Vagina (tissue), 2 donors: ENCODE measurements at regions not wholly inside any gene's neighbourhood (a gene's known extent, or its start where the extent isn't known, plus 50 kb on each side); places are given as distances from the start of the nearest gene placed in this dataset.

Experiments used
- DNase-seq, 2 donors: peaks; one replicate each; pipeline ENCODE4 v3.0.0-alpha.2; 2017; ENCODE audit errors: extremely low spot score in 2 of 2
- H3K27ac ChIP-seq: fragments of 200-600 bp; sonication (generic); one replicate; pipeline ENCODE4 v1.5.1; 2019
- H3K27me3 ChIP-seq: fragments of 200-600 bp; sonication (generic); one replicate; pipeline ENCODE4 v1.5.1; 2019
- H3K36me3 ChIP-seq, 2 donors: fragments of 200-600 bp; sonication (generic); one replicate each; pipeline ENCODE4 v1.5.1; 2017 to 2019
- H3K4me1 ChIP-seq: fragments of 200-600 bp; sonication (generic); one replicate; pipeline ENCODE4 v1.5.1; 2019
- H3K4me3 ChIP-seq, 2 donors: fragments of 200-600 bp; sonication (generic); 1 replicate in 1 of 2; 2 replicates in 1 of 2; pipeline ENCODE4 v1.5.1; 2016 to 2019
- H3K9me3 ChIP-seq: fragments of 200-600 bp; sonication (generic); one replicate; pipeline ENCODE4 v1.5.1; 2019
- POLR2A ChIP-seq, 2 donors: fragments of 450-650 bp; IDR thresholded peaks; one replicate each; pipeline ENCODE4 v1.6.1; 2017; ENCODE audit warnings: antibody characterized with exemption in 2 of 2, mild to moderate bottlenecking in 2 of 2, moderate library complexity in 2 of 2
- POLR2AphosphoS5 ChIP-seq, 2 donors: sonication (generic); formaldehyde crosslinking; IDR thresholded peaks; one replicate each; pipeline ENCODE4 v1.9.0; 2017; ENCODE audit warnings: antibody characterized with exemption in 2 of 2, mild to moderate bottlenecking in 2 of 2, low read depth in 1 of 2; ENCODE audit not compliant: insufficient read depth in 1 of 2
- intact Hi-C: fragments of 100-400 bp; cut with DNase I; formaldehyde crosslinking; loops from one replicate; pipeline ENCODE4 v1.15.1; 2023
- TF ChIP-seq, protein P1 (sequence below), 3 experiments: fragments of 450-650 bp in 2 of 3; fragments of 200-600 bp in 1 of 3; sonication (generic) in 1 of 3; IDR thresholded peaks; one replicate each; pipeline ENCODE4 v1.5.1; 2017 to 2019; ENCODE audit warnings: antibody characterized with exemption in 3 of 3, mild to moderate bottlenecking in 2 of 3, moderate library complexity in 2 of 3

DNA sequence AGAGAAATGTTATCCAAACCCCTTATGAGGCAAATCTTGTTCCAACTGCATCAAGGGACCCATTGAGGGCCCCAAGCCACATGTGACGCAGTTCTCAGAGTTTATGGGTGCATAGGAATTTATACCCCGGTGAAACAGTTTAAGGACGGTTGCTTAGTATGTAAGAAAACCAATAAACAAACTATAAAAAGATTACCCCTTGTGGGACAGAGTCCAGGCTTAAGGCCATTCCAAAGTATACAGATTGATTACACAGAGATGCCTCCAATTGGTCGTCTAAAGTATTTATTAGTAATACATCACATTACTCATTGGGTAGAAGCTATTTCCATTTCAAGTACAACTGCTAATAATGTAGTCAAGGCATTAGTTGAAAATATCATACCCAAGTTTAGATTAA, 885.0 kb upstream of the MDGA2 start:
- H3K27me3 ChIP-seq, result no peaks in the 10 kb centered on the region
- no peak overlapping the region for H3K27ac ChIP-seq
- intact Hi-C loops, result no loop called here
- TF ChIP-seq, protein P1, sequence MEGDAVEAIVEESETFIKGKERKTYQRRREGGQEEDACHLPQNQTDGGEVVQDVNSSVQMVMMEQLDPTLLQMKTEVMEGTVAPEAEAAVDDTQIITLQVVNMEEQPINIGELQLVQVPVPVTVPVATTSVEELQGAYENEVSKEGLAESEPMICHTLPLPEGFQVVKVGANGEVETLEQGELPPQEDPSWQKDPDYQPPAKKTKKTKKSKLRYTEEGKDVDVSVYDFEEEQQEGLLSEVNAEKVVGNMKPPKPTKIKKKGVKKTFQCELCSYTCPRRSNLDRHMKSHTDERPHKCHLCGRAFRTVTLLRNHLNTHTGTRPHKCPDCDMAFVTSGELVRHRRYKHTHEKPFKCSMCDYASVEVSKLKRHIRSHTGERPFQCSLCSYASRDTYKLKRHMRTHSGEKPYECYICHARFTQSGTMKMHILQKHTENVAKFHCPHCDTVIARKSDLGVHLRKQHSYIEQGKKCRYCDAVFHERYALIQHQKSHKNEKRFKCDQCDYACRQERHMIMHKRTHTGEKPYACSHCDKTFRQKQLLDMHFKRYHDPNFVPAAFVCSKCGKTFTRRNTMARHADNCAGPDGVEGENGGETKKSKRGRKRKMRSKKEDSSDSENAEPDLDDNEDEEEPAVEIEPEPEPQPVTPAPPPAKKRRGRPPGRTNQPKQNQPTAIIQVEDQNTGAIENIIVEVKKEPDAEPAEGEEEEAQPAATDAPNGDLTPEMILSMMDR (IDR thresholded peaks at IDR 0.05), result no peak
- TF ChIP-seq POLR2A (IDR thresholded peaks at IDR 0.05) (no peak), POLR2AphosphoS5 (IDR thresholded peaks at IDR 0.05; ENCODE audit: insufficient read depth in 1 of 2, low read depth in 1 of 2) (no peak)
- H3K9me3 ChIP-seq, result no peaks in the 10 kb centered on the region
- no peaks in the 10 kb centered on the region for H3K4me1 ChIP-seq
- no peaks in the 10 kb centered on the region for H3K36me3 ChIP-seq
- no peak overlapping the region for H3K4me3 ChIP-seq
- no peak for DNase-seq

DNA sequence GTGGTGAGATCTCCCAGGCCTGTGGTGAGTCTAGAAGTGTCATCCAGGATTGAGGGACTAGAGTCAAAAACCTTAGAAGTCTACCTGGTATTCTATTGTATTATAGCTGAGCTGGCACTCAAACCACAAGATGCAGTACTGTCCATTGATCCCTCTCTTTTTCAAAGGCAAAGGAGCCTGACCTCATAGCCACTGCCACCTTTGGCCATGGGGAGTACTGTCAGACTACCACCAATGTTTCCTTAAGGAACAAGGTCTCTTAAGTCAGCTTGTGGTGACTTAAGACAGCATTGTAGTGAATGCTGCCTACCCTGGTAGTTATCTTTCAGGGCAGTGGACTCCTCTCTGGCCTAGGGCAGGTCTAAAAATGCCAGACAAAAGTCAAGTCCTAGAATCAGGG, 878.0 kb upstream of the MDGA2 start:
- H3K27me3 ChIP-seq, result no peaks in the 10 kb centered on the region
- H3K4me1 ChIP-seq, result no peaks in the 10 kb centered on the region
- no peak overlapping the region for H3K4me3 ChIP-seq
- no peak for DNase-seq
- H3K36me3 ChIP-seq, result no peaks in the 10 kb centered on the region
- H3K9me3 ChIP-seq, result no peaks in the 10 kb centered on the region
- no peak overlapping the region for H3K27ac ChIP-seq
- intact Hi-C loops, result no loop called here
- TF ChIP-seq POLR2A (IDR thresholded peaks at IDR 0.05) (no peak), POLR2AphosphoS5 (IDR thresholded peaks at IDR 0.05; ENCODE audit: insufficient read depth in 1 of 2, low read depth in 1 of 2) (no peak)
- TF ChIP-seq, protein P1 (IDR thresholded peaks at IDR 0.05), result no peak

DNA sequence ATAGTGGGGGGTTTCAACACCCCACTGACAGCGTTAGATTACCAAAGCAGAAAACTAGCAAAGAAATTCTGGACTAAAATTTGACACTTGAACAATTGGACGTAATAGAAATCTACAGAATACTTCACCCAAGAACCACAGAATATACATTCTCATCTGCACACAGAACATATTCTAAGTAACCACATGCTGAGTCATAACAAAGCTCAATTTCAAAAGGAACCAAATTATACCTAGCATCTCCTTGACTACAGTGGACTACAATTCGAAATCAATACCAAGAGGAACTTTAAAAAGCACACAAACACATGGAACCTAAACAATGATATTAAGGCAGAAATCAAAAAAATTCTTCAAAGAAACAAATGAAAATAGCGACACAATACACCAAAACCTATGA, 871.6 kb upstream of the MDGA2 start:
- H3K9me3 ChIP-seq, result no peaks in the 10 kb centered on the region
- intact Hi-C loops, result no loop called here
- TF ChIP-seq POLR2AphosphoS5 (IDR thresholded peaks at IDR 0.05; ENCODE audit: insufficient read depth in 1 of 2, low read depth in 1 of 2) (no peak), POLR2A (IDR thresholded peaks at IDR 0.05) (no peak)
- TF ChIP-seq, protein P1 (IDR thresholded peaks at IDR 0.05), result no peak
- H3K36me3 ChIP-seq, result no peaks in the 10 kb centered on the region
- no peak overlapping the region for H3K4me3 ChIP-seq
- DNase-seq, result no peak
- H3K4me1 ChIP-seq, result no peaks in the 10 kb centered on the region
- H3K27ac ChIP-seq, result no peak overlapping the region
- H3K27me3 ChIP-seq, result no peaks in the 10 kb centered on the region

DNA sequence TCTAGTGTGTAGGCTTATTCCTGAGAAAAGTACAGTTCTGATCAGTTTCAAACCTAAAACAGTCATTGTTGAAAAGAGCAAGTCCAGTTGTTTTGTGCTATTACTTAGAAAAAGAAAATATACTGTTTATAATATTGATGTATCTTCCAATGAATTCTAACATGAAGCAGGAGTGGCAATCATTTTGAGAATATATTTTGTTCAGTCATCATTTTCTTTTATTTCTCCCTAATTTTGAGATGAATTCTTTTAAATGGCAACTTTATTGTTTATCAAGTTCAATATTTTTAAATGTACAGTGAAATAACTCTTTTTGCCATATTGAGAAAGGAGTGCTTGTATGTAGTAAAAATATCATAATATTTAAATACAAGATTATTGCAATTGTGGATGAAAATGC, 862.2 kb upstream of the MDGA2 start:
- DNase-seq, result no peak
- Histone ChIP-seq H3K27ac (no peak overlapping the region), H3K4me1 (no peaks in the 10 kb centered on the region), H3K4me3 (no peak overlapping the region), H3K36me3 (no peaks in the 10 kb centered on the region), H3K9me3 (no peaks in the 10 kb centered on the region), H3K27me3 (no peaks in the 10 kb centered on the region)
- TF ChIP-seq POLR2AphosphoS5 (IDR thresholded peaks at IDR 0.05; ENCODE audit: insufficient read depth in 1 of 2, low read depth in 1 of 2) (no peak), POLR2A (IDR thresholded peaks at IDR 0.05) (no peak)
- TF ChIP-seq, protein P1 (IDR thresholded peaks at IDR 0.05), result no peak
- intact Hi-C loops, result no loop called here

DNA sequence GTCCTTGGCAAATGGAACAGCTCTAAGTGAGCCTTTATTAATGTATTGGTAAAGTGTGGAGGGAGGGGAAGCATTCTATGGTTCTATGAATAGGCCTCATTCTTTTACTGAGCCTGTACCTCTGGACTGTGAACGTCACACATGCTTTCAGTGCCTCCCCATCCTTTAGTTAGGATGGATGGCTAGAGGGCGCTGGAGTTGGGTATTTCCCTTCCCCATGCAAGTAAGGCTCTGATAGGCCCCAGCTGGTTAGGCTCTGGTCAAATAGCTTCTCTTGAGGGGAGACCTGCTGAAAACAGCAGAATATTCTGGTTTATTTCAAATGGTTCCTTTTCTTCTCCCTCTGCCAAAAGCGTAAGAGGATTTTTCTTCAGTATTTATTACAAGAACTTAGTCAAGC, 860.9 kb upstream of the MDGA2 start:
- H3K4me1 ChIP-seq, result no peaks in the 10 kb centered on the region
- H3K4me3 ChIP-seq, result no peak overlapping the region
- no peaks in the 10 kb centered on the region for H3K9me3 ChIP-seq
- H3K27ac ChIP-seq, result no peak overlapping the region
- no peak for DNase-seq
- TF ChIP-seq POLR2A (IDR thresholded peaks at IDR 0.05) (no peak), POLR2AphosphoS5 (IDR thresholded peaks at IDR 0.05; ENCODE audit: insufficient read depth in 1 of 2, low read depth in 1 of 2) (no peak)
- TF ChIP-seq, protein P1 (IDR thresholded peaks at IDR 0.05), result no peak
- intact Hi-C loops, result no loop called here
- H3K27me3 ChIP-seq, result no peaks in the 10 kb centered on the region
- H3K36me3 ChIP-seq, result no peaks in the 10 kb centered on the region
